ENCODE measurements at regions not wholly inside any gene's neighbourhood (a gene's known extent, or its start where the extent isn't known, plus 50 kb on each side); places are given as distances from the start of the nearest gene placed in this dataset.

- no peak for TF ChIP-seq CTCF (IDR thresholded peaks at IDR 0.05; ENCODE audit: low read depth, low read length, poor library complexity, severe bottlenecking)
- no peak for TF ChIP-seq EZH2phosphoT487 (IDR thresholded peaks at IDR 0.05; ENCODE audit: borderline replicate concordance, low read length)
Observed at GRCh38 chr13:24080134-24080533, 80.4 kb upstream of the SPATA13 start.
